ENCODE measurements at regions not wholly inside any gene's neighbourhood (a gene's known extent, or its start where the extent isn't known, plus 50 kb on each side); places are given as distances from the start of the nearest gene placed in this dataset.

- H4K20me1 ChIP-seq (ENCODE audit: control insufficient read depth, insufficient read depth, insufficient read length) = no peaks in the 10 kb centered on the region
- no CpG with 5 or more reads among the region's 14 CpGs for WGBS (ENCODE audit: extremely low coverage, insufficient read length, low lambda C conversion rate)
- H3K27ac Mint-ChIP-seq = no peak overlapping the region
- no peak overlapping the region for H3K4me2 ChIP-seq (ENCODE audit: insufficient read depth, insufficient read length, low read length)
- H4K8ac ChIP-seq (replicated peaks; ENCODE audit: insufficient read length, low read depth, low read length) = no peak overlapping the region
- H2BK15ac ChIP-seq (ENCODE audit: low read depth, low read length) = no peak overlapping the region
- H2AK5ac ChIP-seq (ENCODE audit: insufficient read length, low read length) = no peak overlapping the region
- no peak overlapping the region for H3T11ph ChIP-seq (ENCODE audit: low read length)
- H3K36me3 Mint-ChIP-seq (ENCODE audit: insufficient read depth in 1 of 3, low read depth in 3 of 3) = no peaks in the 10 kb centered on the region
- no peak overlapping the region for H3K9ac ChIP-seq (ENCODE audit: extremely low read depth, insufficient read length, low read length)
- H3K23ac ChIP-seq (ENCODE audit: insufficient read length, low read depth, low read length) = no peak overlapping the region
- peak; percentile 86 for TF ChIP-seq CTCF (conservative IDR thresholded peaks at IDR 0.05)
- peaks cover 11 to 15% of the 10 kb centered on the region in 2 experiments for H3K4me1 Mint-ChIP-seq
- no peaks in the 10 kb centered on the region; a peak in 1 of 5 replicates for H3K9me3 Mint-ChIP-seq
- no peaks in the 10 kb centered on the region for H3K79me2 ChIP-seq (ENCODE audit: insufficient read depth, low read length)
- no peak overlapping the region for H2BK120ac ChIP-seq (ENCODE audit: low read depth, low read length, poor library complexity, severe bottlenecking)
- H3K18ac ChIP-seq (ENCODE audit: insufficient read length, low read depth, low read length) = no peak overlapping the region
- peak; percentile 67 for DNase-seq
- no peaks in the 10 kb centered on the region for H3K9me3 ChIP-seq (ENCODE audit: control insufficient read depth, low read depth, low read length)
- no peak overlapping the region for H3K4me3 Mint-ChIP-seq
- no peak overlapping the region for H3K56ac ChIP-seq (ENCODE audit: insufficient read length, low read depth, low read length)
- no peak overlapping the region for H2BK5ac ChIP-seq (ENCODE audit: insufficient read length, low read length)
- H3K4ac ChIP-seq (ENCODE audit: low read depth, low read length) = no peak overlapping the region
- H4K91ac ChIP-seq (ENCODE audit: insufficient read length, low read depth, low read length) = no peak overlapping the region
- H3K27me3 ChIP-seq (ENCODE audit: insufficient read depth, low read length) = no peaks in the 10 kb centered on the region
- H4K5ac ChIP-seq (ENCODE audit: insufficient read length, low read depth, low read length) = no peak overlapping the region
- no peak overlapping the region; the same call in 1 of the 2 replicates for H3K14ac ChIP-seq (ENCODE audit: insufficient read depth, low read length)
- H2BK12ac ChIP-seq (ENCODE audit: insufficient read length, low read depth, low read length) = no peak overlapping the region
- H2AFZ ChIP-seq (ENCODE audit: low read length) = peak overlapping the region; percentile 78
- H3K79me1 ChIP-seq (ENCODE audit: insufficient read depth, low read depth, low read length, poor library complexity, severe bottlenecking) = no peaks in the 10 kb centered on the region
- no peak overlapping the region for H2BK20ac ChIP-seq (ENCODE audit: low read depth, low read length, poor library complexity, severe bottlenecking)
- H3K27ac ChIP-seq (ENCODE audit: insufficient read length, low read depth, low read length) = no peak overlapping the region
- H3K27me3 Mint-ChIP-seq (ENCODE audit: low read depth) = no peaks in the 10 kb centered on the region; the same call in 1 of the 2 replicates
- peaks cover 2% of the 10 kb centered on the region; the same call in 1 of the 2 replicates for H3K4me1 ChIP-seq (ENCODE audit: insufficient read depth, low read length)
- no peaks in the 10 kb centered on the region for H3K23me2 ChIP-seq (ENCODE audit: insufficient read length, low read depth, low read length, poor library complexity, severe bottlenecking)
These were observed 56.0 kb downstream of the OTOR start for GRCh38 chr20:16803965-16804792.

Data from H9 (cell line).